Kidney (tissue), 13 donors: ENCODE measurements at regions not wholly inside any gene's neighbourhood (a gene's known extent, or its start where the extent isn't known, plus 50 kb on each side); places are given as distances from the start of the nearest gene placed in this dataset.

Experiments
- DNase-seq, 5 donors: peaks; one replicate each; pipeline ENCODE4 v3.0.0-alpha.2; 2013 to 2020
- FAIRE-seq: peaks from 2 replicates; lab custom pipeline; 2012; peaks lifted over from hg19 to GRCh38; lab: Jason Lieb, UNC
- H3K27ac ChIP-seq, 2 donors: one replicate each; pipeline ENCODE4 v1.7.0; 2013; ENCODE audit warnings: low read depth in 2 of 2, low read length in 2 of 2, inconsistent platforms in 1 of 2
- H3K27me3 ChIP-seq: one replicate; pipeline ENCODE4 v1.7.1; 2013; ENCODE audit warnings: low read length, inconsistent platforms; ENCODE audit not compliant: control insufficient read depth, insufficient read depth
- H3K36me3 ChIP-seq, 3 donors: one replicate each; pipeline versions ENCODE4 v1.7.0 to v1.7.1; 2013; ENCODE audit warnings: low read length in 3 of 3, control low read depth in 1 of 3, inconsistent platforms in 1 of 3; ENCODE audit not compliant: insufficient read depth in 3 of 3, control insufficient read depth in 2 of 3
- H3K4me1 ChIP-seq, 3 donors: one replicate each; pipeline versions ENCODE4 v1.7.0 to v1.7.1; 2013; ENCODE audit warnings: low read length in 3 of 3, inconsistent platforms in 1 of 3, low read depth in 1 of 3; ENCODE audit not compliant: control insufficient read depth in 2 of 3, insufficient read depth in 2 of 3
- H3K4me3 ChIP-seq, 3 donors: one replicate each; pipeline versions ENCODE4 v1.7.0 to v1.8.1; 2013; ENCODE audit warnings: low read length in 3 of 3, control low read depth in 1 of 3, inconsistent platforms in 1 of 3
- H3K9ac ChIP-seq, 3 donors: one replicate each; pipeline versions ENCODE4 v1.7.0 to v1.7.1; 2013; ENCODE audit warnings: low read length in 3 of 3, control low read depth in 1 of 3, inconsistent platforms in 1 of 3
- H3K9me3 ChIP-seq, 3 donors: one replicate each; pipeline versions ENCODE4 v1.7.0 to v1.7.1; 2013; ENCODE audit warnings: low read length in 3 of 3, control low read depth in 1 of 3, inconsistent platforms in 1 of 3; ENCODE audit not compliant: control insufficient read depth in 2 of 3, insufficient read depth in 1 of 3
- CTCF ChIP-seq: IDR thresholded peaks from 3 replicates; pipeline ENCODE4 v1.5.1; 2012; ENCODE audit warnings: mild to moderate bottlenecking, moderate library complexity, borderline replicate concordance; ENCODE audit not compliant: insufficient read depth; ENCODE audit errors: extremely low read depth
- intact Hi-C: fragments of 100-400 bp; cut with DNase I; formaldehyde crosslinking; loops from one replicate; pipeline ENCODE4 v1.11.1; 2022
- donor health status: control.
- donor health status: control.
- donor health status: control.
- donor health status: control.
- donor health status: control.
- donor health status: DM: yes; HTN: yes; CAD: no.
- donor health status: Normal renal cell carcinoma (clear cell type).

- DNase-seq (no peak), FAIRE-seq (no peak)
- Histone ChIP-seq H3K9ac (no peak overlapping the region), H3K9me3 (no peaks in the 10 kb centered on the region), H3K4me3 (no peak overlapping the region), H3K27me3 (peaks cover 1% of the 10 kb centered on the region), H3K4me1 (no peaks in the 10 kb centered on the region), H3K36me3 (no peaks in the 10 kb centered on the region), H3K27ac (no peak overlapping the region)
- intact Hi-C loops, result no loop called here
- TF ChIP-seq CTCF, result no peak
Observed at GRCh38 chr9:135178498-135178897, 91.0 kb downstream of the OLFM1 start.

- H3K4me1 ChIP-seq, result no peaks in the 10 kb centered on the region
- intact Hi-C loops, result no loop called here
- H3K4me3 ChIP-seq, result no peak overlapping the region
- H3K27ac ChIP-seq, result no peak overlapping the region
- H3K27me3 ChIP-seq, result peaks cover 3% of the 10 kb centered on the region
- FAIRE-seq (no peak), DNase-seq (no peak)
- no peaks in the 10 kb centered on the region for H3K9me3 ChIP-seq
- TF ChIP-seq CTCF, result no peak
- H3K9ac ChIP-seq, result no peak overlapping the region
- no peaks in the 10 kb centered on the region for H3K36me3 ChIP-seq
Observed at GRCh38 chr9:135179041-135179440, 91.6 kb downstream of the OLFM1 start.

- peaks cover 3% of the 10 kb centered on the region for H3K27me3 ChIP-seq
- DNase-seq, result no peak
- no peaks in the 10 kb centered on the region for H3K36me3 ChIP-seq
- H3K4me1 ChIP-seq, result no peaks in the 10 kb centered on the region
- H3K9me3 ChIP-seq, result no peaks in the 10 kb centered on the region
- intact Hi-C loops, result no loop called here
- no peak overlapping the region for H3K9ac ChIP-seq
- no peak overlapping the region for H3K4me3 ChIP-seq
- no peak for FAIRE-seq
- TF ChIP-seq CTCF, result no peak
- H3K27ac ChIP-seq, result no peak overlapping the region
Observed at GRCh38 chr9:135179976-135180375, 92.5 kb downstream of the OLFM1 start.

GRCh38 chr9:135180586-135180985, 93.1 kb downstream of the OLFM1 start:
- no peak for TF ChIP-seq CTCF
- Histone ChIP-seq H3K9me3 (no peaks in the 10 kb centered on the region), H3K9ac (no peak overlapping the region), H3K36me3 (no peaks in the 10 kb centered on the region), H3K4me1 (no peaks in the 10 kb centered on the region), H3K27me3 (peaks cover 3% of the 10 kb centered on the region), H3K4me3 (no peak overlapping the region), H3K27ac (no peak overlapping the region)
- no peak for FAIRE-seq
- no peak for DNase-seq
- intact Hi-C loops, result no loop called here
